ENCODE measurements at regions not wholly inside any gene's neighbourhood (a gene's known extent, or its start where the extent isn't known, plus 50 kb on each side); places are given as distances from the start of the nearest gene placed in this dataset.

- Histone ChIP-seq H2AK5ac (ENCODE audit: low read depth, low read length) (no peak overlapping the region), H3K9me3 (ENCODE audit: insufficient read depth in 2 of 2, low read depth in 1 of 2, low read length in 1 of 2) (no peaks in the 10 kb centered on the region), H3K4me2 (ENCODE audit: insufficient read depth in 1 of 2, low read depth in 2 of 2, low read length in 2 of 2) (no peak overlapping the region), H3K79me2 (ENCODE audit: control insufficient read depth in 1 of 2, insufficient read depth in 2 of 2, low read length in 2 of 2) (no peaks in the 10 kb centered on the region), H3K36me3 (ENCODE audit: control insufficient read depth in 2 of 4, insufficient read depth in 4 of 4, low read length in 3 of 4) (no peaks in the 10 kb centered on the region), H3K4me3 (ENCODE audit: extremely low read depth in 1 of 4, insufficient read depth in 2 of 4, low read depth in 3 of 4, low read length in 4 of 4) (no peak overlapping the region), H3K4me1 (replicated peaks in 1 of 4; ENCODE audit: control insufficient read depth in 3 of 4, insufficient read depth in 4 of 4, low read length in 3 of 4) (peaks cover 0 to 4% (median 0%) of the 10 kb centered on the region in 4 experiments; a peak in 2 of 7 replicates), H3K79me1 (ENCODE audit: low read depth, low read length) (no peaks in the 10 kb centered on the region), H3K23me2 (ENCODE audit: low read depth, low read length) (no peaks in the 10 kb centered on the region; the same call in 1 of the 2 replicates), H4K91ac (replicated peaks; ENCODE audit: insufficient read length, low read length) (no peak overlapping the region), H4K20me1 (replicated peaks in 1 of 2; ENCODE audit: control insufficient read depth in 1 of 2, insufficient read depth in 2 of 2, low read length in 2 of 2) (no peaks in the 10 kb centered on the region), H3K18ac (ENCODE audit: extremely low read depth, low read length) (no peak overlapping the region), H2BK12ac (ENCODE audit: low read depth, low read length) (no peak overlapping the region), H4K8ac (ENCODE audit: extremely low read depth, insufficient read depth, low read length) (no peak overlapping the region), H3K9ac (replicated peaks in 1 of 4; ENCODE audit: extremely low read depth in 1 of 4, low read depth in 3 of 4, low read length in 3 of 4) (no peak overlapping the region), H2BK20ac (ENCODE audit: low read length) (no peak overlapping the region; the same call in 1 of the 2 replicates), H2BK15ac (ENCODE audit: low read length) (no peak overlapping the region), H2BK5ac (ENCODE audit: low read depth, low read length) (no peak overlapping the region), H2BK120ac (replicated peaks; ENCODE audit: low read depth, low read length) (no peak overlapping the region), H3K4ac (replicated peaks; ENCODE audit: insufficient read length, low read depth, low read length) (no peak overlapping the region), H3K14ac (ENCODE audit: insufficient read length) (no peak overlapping the region), H4K5ac (ENCODE audit: insufficient read length, low read depth, low read length) (no peak overlapping the region), H2AFZ (ENCODE audit: low read length) (no peak overlapping the region), H3K27me3 (replicated peaks in 1 of 4; ENCODE audit: control insufficient read depth in 3 of 4, extremely low read depth in 1 of 4, insufficient read depth in 3 of 4, low read length in 3 of 4) (no peaks in the 10 kb centered on the region), H3K56ac (replicated peaks; ENCODE audit: insufficient read length, low read depth, low read length) (no peak overlapping the region), H3K27ac (ENCODE audit: low read depth, low read length) (no peak overlapping the region), H3K23ac (ENCODE audit: insufficient read length) (no peak overlapping the region)
- DNase-seq (ENCODE audit: low read depth in 1 of 2, low spot score in 2 of 2) = no peak
- WGBS, 2 experiments (ENCODE audit: extremely low coverage in 1 of 2, insufficient coverage in 1 of 2, insufficient read length in 1 of 2, insufficient replicate concordance in 2 of 2, low coverage in 1 of 2, low lambda C conversion rate in 2 of 2, missing lambda C conversion rate in 1 of 2) = 83% methylated on average over 4 of the region's 4 CpGs; no CpG with 5 or more reads in 1 of the 2 experiments
- ChIA-PET POLR2A (ENCODE audit: partially characterized antibody) (no interaction called here), CTCF (ENCODE audit: partially characterized antibody) (interaction anchor here (0.8 to 5.4 kb wide), 3 partner anchors 8 to 54 kb away, joined by 3 to 35 read pairs (median 5); no protein-coding TSS in a partner anchor)
- TF ChIP-seq BCL11A (IDR thresholded peaks at IDR 0.05; ENCODE audit: low read depth in 2 of 2, low read length in 2 of 2) (no peak), SP4 (IDR thresholded peaks at IDR 0.05; ENCODE audit: low read length) (no peak), SP1 (IDR thresholded peaks at IDR 0.05; ENCODE audit: low read depth, low read length) (no peak), ZNF274 (IDR thresholded peaks at IDR 0.05; ENCODE audit: borderline replicate concordance, extremely low read depth, low read length) (no peak), RAD21 (IDR thresholded peaks at IDR 0.05 in 1 of 2, conservative IDR thresholded peaks at IDR 0.05 in 1 of 2; ENCODE audit: low read depth in 2 of 2, low read length in 2 of 2) (no peak), SAP30 (IDR thresholded peaks at IDR 0.05; ENCODE audit: insufficient read depth, insufficient replicate concordance, low read length) (no peak)
- no peak for FAIRE-seq
Measured at GRCh38 chr13:99648927-99649326, 147.7 kb downstream of the TM9SF2 start.

Data from H1 (cell line).